A549 (cell line): ENCODE measurements at regions not wholly inside any gene's neighbourhood (a gene's known extent, or its start where the extent isn't known, plus 50 kb on each side); places are given as distances from the start of the nearest gene placed in this dataset.

ENCODE experiments used
- ATAC-seq, 2 experiments: fragments of 200-7000 bp in 1 of 2; fragments of >200 bp in 1 of 2; cut with Nextera tagmentation in 1 of 2; cut with Tn5 transposase in 1 of 2; 3 replicates each; pipeline versions ENCODE4 v1.8.0 to v1.9.1; 2018 to 2020; ENCODE audit warnings: mild to moderate bottlenecking in 1 of 2, moderate library complexity in 1 of 2
- CTCF ChIA-PET: fragments of 300-600 bp; sonication (Branson Sonifier 250); formaldehyde crosslinking; extraction: SDS; loops from one replicate; lab custom pipeline; 2021; ENCODE audit warnings: antibody characterized with exemption, inconsistent platforms; lab: Yijun Ruan, JAX
- POLR2A ChIA-PET: fragments of 350-600 bp; formaldehyde crosslinking; extraction: SDS; loops from one replicate; lab custom pipeline; 2021; ENCODE audit warnings: antibody characterized with exemption, inconsistent platforms; lab: Yijun Ruan, JAX
- DNase-seq, 2 experiments: peaks; one replicate each; pipeline versions ENCODE4 v3.0.0 to v3.0.0-alpha.2; 2011 to 2016; ENCODE audit warnings: low read depth in 1 of 2, low spot score in 1 of 2
- FAIRE-seq: peaks from 2 replicates; lab custom pipeline; 2011; peaks lifted over from hg19 to GRCh38; lab: Jason Lieb, UNC
- H3K27ac ChIP-seq, 2 experiments: fragments of >200 bp; sonication (Bioruptor Twin); formaldehyde crosslinking; 3 replicates each; pipeline ENCODE4 v1.5.1; 2016 to 2017
- H3K4me1 ChIP-seq: fragments of >200 bp; sonication (Bioruptor Twin); formaldehyde crosslinking; 3 replicates; pipeline ENCODE4 v1.6.1; 2016
- H3K4me2 ChIP-seq: fragments of >200 bp; sonication (Bioruptor Twin); formaldehyde crosslinking; 3 replicates; pipeline ENCODE4 v1.6.1; 2016
- H3K4me3 ChIP-seq: fragments of >200 bp; sonication (Bioruptor Twin); formaldehyde crosslinking; 3 replicates; pipeline ENCODE4 v1.5.1; 2016
- H3K9me3 ChIP-seq: fragments of >200 bp; sonication (Bioruptor Twin); formaldehyde crosslinking; 3 replicates; pipeline ENCODE4 v1.6.1; 2016
- CBX2 ChIP-seq: fragments of 200-600 bp; sonication (generic); IDR thresholded peaks from 2 replicates; pipeline ENCODE4 v1.6.1; 2016; ENCODE audit warnings: low read depth, mild to moderate bottlenecking, borderline replicate concordance
- ELK1 ChIP-seq: fragments of 150-350 bp; IDR thresholded peaks from 2 replicates; pipeline ENCODE4 v1.6.1; 2014; ENCODE audit warnings: low read depth, mild to moderate bottlenecking, low read length
- FOSB ChIP-seq: fragments of 250-450 bp; sonication (Bioruptor Pico); IDR thresholded peaks from 2 replicates; pipeline ENCODE4 v1.5.0; 2020; ENCODE audit warnings: mild to moderate bottlenecking, moderate library complexity
- HDAC2 ChIP-seq: fragments of 200-600 bp; sonication (generic); IDR thresholded peaks from 2 replicates; pipeline ENCODE4 v1.6.1; 2016
- HES2 ChIP-seq: fragments of >200 bp; sonication (Bioruptor Twin); formaldehyde crosslinking; IDR thresholded peaks from 2 replicates; pipeline ENCODE4 v1.6.1; 2016
- HMGXB4 ChIP-seq: fragments of 250-450 bp; sonication (Bioruptor Pico); IDR thresholded peaks from 2 replicates; pipeline ENCODE4 v1.5.0; 2021; ENCODE audit warnings: mild to moderate bottlenecking, moderate library complexity, borderline replicate concordance
- HOXB5 ChIP-seq: fragments of 250-450 bp; sonication (Bioruptor Pico); IDR thresholded peaks from 2 replicates; pipeline ENCODE4 v1.5.0; 2020; ENCODE audit warnings: mild to moderate bottlenecking, moderate library complexity
- JUN ChIP-seq, 2 experiments: fragments of >200 bp; sonication (Bioruptor Twin); formaldehyde crosslinking; IDR thresholded peaks; 2 replicates in 1 of 2; 3 replicates in 1 of 2; pipeline ENCODE4 v1.6.1; 2016 to 2017
- JUNB ChIP-seq: fragments of >200 bp; sonication (Bioruptor Twin); formaldehyde crosslinking; IDR thresholded peaks from 2 replicates; pipeline ENCODE4 v1.6.1; 2016
- KDM5A ChIP-seq: fragments of 200-600 bp; sonication (generic); IDR thresholded peaks from 2 replicates; pipeline ENCODE4 v1.6.1; 2016; ENCODE audit warnings: antibody characterized with exemption, mild to moderate bottlenecking
- MAFK ChIP-seq: fragments of 450-650 bp; IDR thresholded peaks from 2 replicates; pipeline ENCODE4 v1.6.1; 2014; ENCODE audit not compliant: partially characterized antibody
- NFE2L2 ChIP-seq: fragments of 150-350 bp; conservative IDR thresholded peaks from 2 replicates; pipeline ENCODE4 v1.6.1; 2014; ENCODE audit warnings: low read length
- PHF8 ChIP-seq: fragments of 200-600 bp; sonication (generic); IDR thresholded peaks from 2 replicates; pipeline ENCODE4 v1.6.1; 2016; ENCODE audit warnings: low read depth, mild to moderate bottlenecking, antibody characterized with exemption, moderate library complexity, borderline replicate concordance
- POLR2A ChIP-seq: IDR thresholded peaks from 2 replicates; pipeline ENCODE4 v1.6.1; 2012; ENCODE audit warnings: mild to moderate bottlenecking, low read length
- RAD21 ChIP-seq, 2 experiments: fragments of >200 bp in 1 of 2; sonication (Bioruptor Twin) in 1 of 2; formaldehyde crosslinking in 1 of 2; IDR thresholded peaks in 1 of 2; conservative IDR thresholded peaks in 1 of 2; 2 replicates in 1 of 2; 3 replicates in 1 of 2; pipeline ENCODE4 v1.6.1; 2012 to 2018; ENCODE audit warnings: inconsistent platforms in 1 of 2
- REST ChIP-seq: fragments of 200-600 bp; sonication (generic); IDR thresholded peaks from 2 replicates; pipeline ENCODE4 v1.6.1; 2016; ENCODE audit warnings: antibody characterized with exemption, mild to moderate bottlenecking, moderate library complexity
- TP53 ChIP-seq: fragments of 250-450 bp; sonication (Bioruptor Pico); IDR thresholded peaks from 2 replicates; pipeline ENCODE4 v1.5.0; 2021; ENCODE audit warnings: mild to moderate bottlenecking, moderate library complexity
- USF2 ChIP-seq: fragments of 450-650 bp; IDR thresholded peaks from 2 replicates; pipeline ENCODE4 v1.6.1; 2014; ENCODE audit warnings: antibody characterized with exemption
- ZFP36 ChIP-seq: fragments of 450-650 bp; IDR thresholded peaks from 2 replicates; pipeline ENCODE4 v1.6.1; 2014; ENCODE audit warnings: borderline replicate concordance; ENCODE audit not compliant: partially characterized antibody
- WGBS: methylation state at CpG from one replicate; pipeline ENCODE4 v1.1.6; 2017; ENCODE audit errors: missing lambda C conversion rate; 5-methylcytosine and 5-hydroxymethylcytosine counted together

- FAIRE-seq = no peak
- 48% methylated on average over 2 of the region's 2 CpGs for whole genome bisulfite sequencing
- DNase-seq = no peak
- Histone ChIP-seq H3K4me3 (no peak overlapping the region), H3K4me2 (no peak overlapping the region), H3K27ac (no peak overlapping the region), H3K4me1 (no peaks in the 10 kb centered on the region), H3K9me3 (no peaks in the 10 kb centered on the region)
- POLR2A ChIA-PET = no interaction called here
- TF ChIP-seq FOSB (no peak), HMGXB4 (no peak), NFE2L2 (no peak), CBX2 (no peak)
- CTCF ChIA-PET = no interaction called here
- ATAC-seq = no peak
Observed at GRCh38 chr2:126370201-126370600, 285.8 kb upstream of the GYPC start.

- WGBS = 20% methylated on average over 2 of the region's 4 CpGs
- CTCF ChIA-PET = no interaction called here
- no peak overlapping the region for H3K4me2 ChIP-seq
- TF ChIP-seq HES2 = no peak
- no peak for TF ChIP-seq RAD21 (conservative IDR thresholded peaks at IDR 0.05 in 1 of 2, IDR thresholded peaks at IDR 0.05 in 1 of 2)
- TF ChIP-seq JUNB = no peak
- TF ChIP-seq ZFP36 = no peak
- TF ChIP-seq JUN (IDR thresholded peaks at IDR 0.05) = no peak
- TF ChIP-seq HOXB5 (CRISPR knock-in tag) = no peak
- no peak for TF ChIP-seq MAFK
- no peaks in the 10 kb centered on the region for H3K4me1 ChIP-seq
- FAIRE-seq = no peak
- H3K27ac ChIP-seq = no peak overlapping the region
- no peak for ATAC-seq
- H3K9me3 ChIP-seq = no peaks in the 10 kb centered on the region
- H3K4me3 ChIP-seq = no peak overlapping the region
- no peak for DNase-seq
- POLR2A ChIA-PET = no interaction called here
Observed at GRCh38 chr2:126372406-126372805, 283.6 kb upstream of the GYPC start.

GRCh38 chr2:126378176-126378575 is 277.8 kb upstream of the GYPC start:
- no peak for DNase-seq
- Histone ChIP-seq H3K4me3 (no peak overlapping the region), H3K4me1 (no peaks in the 10 kb centered on the region), H3K27ac (no peak overlapping the region), H3K4me2 (no peak overlapping the region), H3K9me3 (no peaks in the 10 kb centered on the region)
- no peak for FAIRE-seq
- TF ChIP-seq TP53 (CRISPR knock-in tag) (no peak), PHF8 (no peak), HDAC2 (no peak), JUNB (no peak), REST (no peak), USF2 (no peak), CBX2 (no peak), KDM5A (no peak), ELK1 (no peak), POLR2A (no peak)
- ChIA-PET CTCF (interaction anchor here (0.6 kb wide), 1 partner anchor 12 kb away, joined by 3 read pairs; no protein-coding TSS in a partner anchor), POLR2A (no interaction called here)
- no peak for ATAC-seq
- 0% methylated on average over 1 of the region's 1 CpG for WGBS
